Spinal cord (tissue), 9 donors: ENCODE measurements at regions not wholly inside any gene's neighbourhood (a gene's known extent, or its start where the extent isn't known, plus 50 kb on each side); places are given as distances from the start of the nearest gene placed in this dataset.

Experiments used
- DNase-seq, 6 donors: peaks; one replicate each; pipeline versions ENCODE4 v3.0.0 to v3.0.0-alpha.2; 2013 to 2015; ENCODE audit warnings: low spot score in 6 of 6, low read depth in 4 of 6
- H3K27ac ChIP-seq: one replicate; pipeline ENCODE4 v1.5.1; 2013; ENCODE audit warnings: low read depth, low read length, control low read depth
- H3K27me3 ChIP-seq: one replicate; pipeline ENCODE4 v1.6.1; 2013; ENCODE audit warnings: low read length; ENCODE audit not compliant: control insufficient read depth, insufficient read depth
- H3K36me3 ChIP-seq: one replicate; pipeline ENCODE4 v1.6.1; 2013; ENCODE audit warnings: low read length; ENCODE audit not compliant: control insufficient read depth, insufficient read depth
- H3K4me1 ChIP-seq: one replicate; pipeline ENCODE4 v1.6.1; 2013; ENCODE audit warnings: low read length; ENCODE audit not compliant: control insufficient read depth, insufficient read depth
- H3K4me3 ChIP-seq: one replicate; pipeline ENCODE4 v1.5.1; 2013; ENCODE audit warnings: low read depth, low read length, control low read depth
- H3K9me3 ChIP-seq: one replicate; pipeline ENCODE4 v1.6.1; 2013; ENCODE audit warnings: low read length; ENCODE audit not compliant: control insufficient read depth, insufficient read depth
- WGBS: methylation state at CpG from one replicate; pipeline ENCODE4 v1.1.5; 2013; ENCODE audit warnings: missing lambda C conversion rate; ENCODE audit not compliant: insufficient coverage; 5-methylcytosine and 5-hydroxymethylcytosine counted together
- donor health status: healthy.

DNA sequence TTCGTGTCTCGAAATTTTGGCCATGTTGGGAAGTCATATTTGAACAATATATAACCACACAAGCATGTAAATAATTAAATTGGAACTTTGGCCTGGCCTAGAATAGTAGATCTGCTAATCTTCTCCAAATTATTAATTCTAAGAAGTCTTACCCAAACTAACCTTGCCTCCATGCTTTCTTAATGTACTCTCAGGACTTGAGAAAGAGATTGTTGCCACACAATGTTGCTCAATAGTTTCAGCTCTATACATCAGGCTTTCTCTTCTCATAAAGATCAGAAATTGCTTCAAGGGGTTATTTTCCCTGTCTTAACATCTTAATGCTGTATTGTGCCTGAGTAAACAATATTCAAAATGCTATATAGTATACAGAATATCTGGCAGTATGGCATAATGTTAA lies 202.7 kb upstream of the LRIG1 start:
- WGBS = no CpG with 5 or more reads among the region's 2 CpGs
- no peaks in the 10 kb centered on the region for H3K9me3 ChIP-seq
- no peak overlapping the region for H3K27ac ChIP-seq

DNA sequence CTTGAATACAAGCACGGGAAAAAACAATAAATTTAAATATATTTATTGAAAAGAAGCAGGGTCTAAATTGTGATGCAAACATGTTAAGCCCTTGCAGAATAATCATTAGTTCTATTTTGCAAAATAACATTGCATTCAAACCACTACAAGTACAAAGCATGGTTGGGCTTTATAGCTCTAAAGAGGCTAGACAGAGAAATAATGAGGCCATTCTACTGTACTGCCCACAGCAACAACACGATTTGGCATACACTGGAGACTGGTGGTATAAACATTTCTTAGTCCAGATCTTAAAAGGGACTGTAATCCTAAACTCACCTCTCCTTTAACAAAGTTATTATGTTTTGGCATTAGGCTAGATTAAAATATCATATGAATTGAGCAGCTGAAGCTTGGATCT lies 204.3 kb upstream of the LRIG1 start:
- no CpG with 5 or more reads among the region's 2 CpGs for WGBS
- no peak overlapping the region for H3K27ac ChIP-seq

More for the DNA sequence above, 202.7 kb upstream of the LRIG1 start:
- Histone ChIP-seq H3K27me3 (no peaks in the 10 kb centered on the region), H3K36me3 (no peaks in the 10 kb centered on the region), H3K4me3 (no peak overlapping the region), H3K4me1 (no peaks in the 10 kb centered on the region)
- no peak for DNase-seq

DNA sequence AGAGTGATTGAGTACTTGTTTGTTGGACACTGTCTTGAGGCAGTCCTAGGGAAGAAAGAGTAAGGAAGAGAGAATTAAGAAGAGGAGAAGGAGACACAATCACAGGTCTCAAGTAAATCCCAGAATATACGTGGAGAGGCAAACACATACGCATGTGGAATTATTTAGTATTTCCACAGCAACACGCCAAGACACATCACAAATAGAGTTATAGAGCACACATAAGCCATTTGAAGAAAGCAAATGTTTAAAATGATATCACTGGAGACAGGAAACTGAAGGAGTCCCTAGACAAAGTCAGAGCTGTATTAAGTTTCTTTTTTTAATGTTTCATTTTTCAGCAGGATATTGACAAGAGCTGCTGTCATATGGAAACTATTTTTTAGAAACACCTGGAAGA lies 206.1 kb upstream of the LRIG1 start:
- DNase-seq = no peak
- WGBS = no CpG with 5 or more reads among the region's 3 CpGs
- H3K4me1 ChIP-seq = no peaks in the 10 kb centered on the region
- H3K9me3 ChIP-seq = no peaks in the 10 kb centered on the region
- H3K4me3 ChIP-seq = no peak overlapping the region
- no peaks in the 10 kb centered on the region for H3K36me3 ChIP-seq
- no peaks in the 10 kb centered on the region for H3K27me3 ChIP-seq
- no peak overlapping the region for H3K27ac ChIP-seq

More for the DNA sequence above, 204.3 kb upstream of the LRIG1 start:
- no peak overlapping the region for H3K4me3 ChIP-seq
- H3K27me3 ChIP-seq = no peaks in the 10 kb centered on the region
- DNase-seq = peak in 2 of 6 donors; percentile 34 to 43
- H3K36me3 ChIP-seq = no peaks in the 10 kb centered on the region
- H3K9me3 ChIP-seq = no peaks in the 10 kb centered on the region
- no peaks in the 10 kb centered on the region for H3K4me1 ChIP-seq

DNA sequence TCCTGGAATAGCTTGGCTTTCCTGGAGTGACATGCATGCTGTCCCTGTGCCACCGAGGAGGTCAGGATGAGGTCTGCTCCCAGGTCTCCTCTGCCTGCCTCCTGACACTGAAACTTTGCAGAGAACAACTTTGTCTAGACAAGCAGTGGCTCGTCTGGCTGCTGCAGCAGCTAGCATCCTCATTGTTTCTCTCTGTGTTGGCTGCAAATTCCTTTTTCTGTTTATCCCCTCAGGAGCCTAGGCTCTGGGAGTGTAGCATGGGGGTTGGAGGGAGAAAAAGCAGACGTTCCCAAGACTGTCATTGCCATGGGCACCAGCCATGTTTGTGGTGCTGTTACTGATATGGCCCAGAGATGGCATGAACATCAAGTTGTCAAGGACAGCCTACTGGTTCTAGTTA lies 208.7 kb upstream of the LRIG1 start:
- DNase-seq = no peak
- H3K27me3 ChIP-seq = no peaks in the 10 kb centered on the region
- H3K4me1 ChIP-seq = no peaks in the 10 kb centered on the region
- no peak overlapping the region for H3K4me3 ChIP-seq
- H3K36me3 ChIP-seq = no peaks in the 10 kb centered on the region
- 41% methylated on average over 3 of the region's 3 CpGs for WGBS
- no peak overlapping the region for H3K27ac ChIP-seq
- no peaks in the 10 kb centered on the region for H3K9me3 ChIP-seq

DNA sequence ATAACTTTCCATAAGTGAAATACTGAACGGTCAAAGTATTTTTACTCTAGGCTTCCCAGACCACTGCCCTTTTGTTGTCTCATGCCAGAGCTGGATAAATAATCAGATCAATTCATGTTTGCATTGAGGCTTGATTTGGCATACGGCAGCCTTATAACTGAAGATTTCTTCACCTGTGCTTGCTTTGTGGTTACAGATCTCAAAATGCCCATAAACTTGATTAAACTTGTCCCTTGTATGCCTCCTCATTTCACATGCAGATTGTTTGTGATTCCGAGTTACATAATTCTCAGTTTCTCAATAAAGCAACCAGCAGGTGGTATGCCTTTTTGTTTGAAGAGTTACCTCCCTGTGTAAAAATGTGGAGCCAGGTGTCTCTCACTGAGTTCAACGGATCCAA lies 211.4 kb upstream of the LRIG1 start:
- Histone ChIP-seq H3K9me3 (no peaks in the 10 kb centered on the region), H3K4me3 (no peak overlapping the region), H3K27me3 (no peaks in the 10 kb centered on the region), H3K4me1 (no peaks in the 10 kb centered on the region), H3K27ac (no peak overlapping the region), H3K36me3 (no peaks in the 10 kb centered on the region)
- peak in 1 of 6 donors; percentile 89 for DNase-seq
- WGBS = no CpG with 5 or more reads among the region's 4 CpGs

DNA sequence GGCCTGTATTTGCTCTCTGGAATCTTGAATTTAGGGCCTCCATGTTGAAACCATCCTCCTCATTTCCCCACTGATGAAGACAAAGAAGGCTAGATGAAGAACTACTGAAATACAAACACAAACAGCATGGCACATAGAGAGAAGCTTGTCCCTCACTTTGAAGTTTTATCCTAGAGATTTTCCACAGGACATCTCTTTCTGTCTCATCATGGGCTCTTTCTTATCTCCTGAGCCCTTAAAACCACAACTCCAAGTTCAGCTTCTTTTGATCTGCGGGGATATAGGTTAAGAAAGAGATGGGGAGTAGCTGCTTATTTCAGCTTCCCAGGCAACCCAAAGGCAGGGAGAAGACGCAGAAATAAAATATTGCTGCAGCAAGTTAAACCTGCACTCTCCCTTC lies 213.1 kb upstream of the LRIG1 start:
- Histone ChIP-seq H3K4me3 (no peak overlapping the region), H3K36me3 (no peaks in the 10 kb centered on the region), H3K27me3 (no peaks in the 10 kb centered on the region), H3K9me3 (no peaks in the 10 kb centered on the region), H3K4me1 (no peaks in the 10 kb centered on the region), H3K27ac (no peak overlapping the region)
- DNase-seq = no peak
- no CpG with 5 or more reads among the region's 2 CpGs for WGBS

DNA sequence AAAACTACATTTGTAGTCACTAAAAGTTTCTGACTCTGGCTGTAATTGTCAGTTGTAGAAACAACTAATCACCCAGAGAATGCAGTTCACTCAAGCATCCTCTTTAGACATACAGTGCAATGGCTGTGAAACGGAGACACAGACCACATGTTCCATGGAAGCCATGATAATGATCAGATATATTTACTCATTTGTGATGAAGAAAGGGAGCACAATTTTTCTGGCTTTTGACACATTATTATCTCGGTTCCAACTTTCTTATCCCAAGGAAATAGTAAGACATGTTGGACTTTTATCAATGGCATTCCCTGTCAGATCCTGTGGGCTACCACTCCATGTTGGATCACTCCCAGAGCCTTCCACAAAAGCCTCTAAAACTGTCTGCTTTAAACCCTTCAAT lies 215.0 kb upstream of the LRIG1 start:
- DNase-seq = no peak
- Histone ChIP-seq H3K27ac (no peak overlapping the region), H3K4me3 (no peak overlapping the region), H3K27me3 (no peaks in the 10 kb centered on the region), H3K4me1 (no peaks in the 10 kb centered on the region), H3K9me3 (no peaks in the 10 kb centered on the region), H3K36me3 (no peaks in the 10 kb centered on the region)
- no CpG with 5 or more reads among the region's 2 CpGs for WGBS

DNA sequence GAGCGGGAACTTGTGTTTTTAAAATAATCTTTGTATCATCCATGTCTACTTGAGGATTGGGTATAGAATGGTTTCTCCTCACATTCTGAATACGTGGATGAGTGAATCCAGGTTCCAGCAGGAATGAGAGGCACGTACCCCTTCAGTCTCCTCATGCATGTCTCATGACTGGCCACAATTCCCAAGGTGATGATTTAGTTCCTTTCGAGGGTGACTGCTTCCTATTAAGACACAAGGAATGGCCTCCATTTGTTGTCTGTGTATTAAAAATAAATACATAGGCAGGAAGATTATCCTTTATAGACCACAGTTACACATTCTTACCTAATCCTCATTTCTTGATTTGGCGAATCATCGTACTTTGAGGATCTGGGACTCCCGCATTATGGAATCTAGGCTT lies 217.0 kb upstream of the LRIG1 start:
- no peaks in the 10 kb centered on the region for H3K27me3 ChIP-seq
- no peak for DNase-seq
- H3K36me3 ChIP-seq = no peaks in the 10 kb centered on the region
- no peak overlapping the region for H3K4me3 ChIP-seq
- WGBS = no CpG with 5 or more reads among the region's 7 CpGs
- no peaks in the 10 kb centered on the region for H3K9me3 ChIP-seq
- no peak overlapping the region for H3K27ac ChIP-seq
- peaks cover 2% of the 10 kb centered on the region for H3K4me1 ChIP-seq

DNA sequence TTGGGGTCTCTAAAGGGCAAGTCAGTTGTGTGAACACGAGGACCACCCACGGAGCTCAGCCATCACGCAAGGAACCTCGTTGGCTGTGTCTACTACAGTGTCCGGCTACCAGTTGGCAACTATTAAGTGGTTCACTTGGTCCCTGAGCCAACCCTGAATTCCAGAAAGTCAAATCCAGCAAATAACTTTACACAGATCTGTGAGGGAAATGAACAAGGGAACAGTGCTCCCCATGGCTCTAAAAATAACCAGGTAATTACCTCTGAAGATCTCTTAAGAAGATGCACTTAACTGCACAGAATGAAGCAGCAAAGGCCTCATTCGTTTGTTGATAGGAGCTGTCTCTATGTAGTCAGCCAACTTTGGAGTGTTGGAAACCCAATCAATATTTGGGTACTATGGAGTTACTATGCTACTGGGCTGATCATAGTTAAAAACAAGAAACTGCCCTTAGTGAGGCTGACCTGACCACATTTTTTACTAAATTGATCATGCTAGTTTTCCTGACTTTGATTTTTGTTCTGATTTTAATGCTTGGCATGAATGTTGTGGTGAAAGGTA lies 219.1 kb upstream of the LRIG1 start:
- H3K4me1 ChIP-seq = peaks cover 2% of the 10 kb centered on the region
- H3K27ac ChIP-seq = no peak overlapping the region
- WGBS = 86% methylated on average over 6 of the region's 6 CpGs
- H3K4me3 ChIP-seq = no peak overlapping the region
- DNase-seq = no peak
- no peaks in the 10 kb centered on the region for H3K36me3 ChIP-seq
- H3K27me3 ChIP-seq = no peaks in the 10 kb centered on the region
- no peaks in the 10 kb centered on the region for H3K9me3 ChIP-seq

DNA sequence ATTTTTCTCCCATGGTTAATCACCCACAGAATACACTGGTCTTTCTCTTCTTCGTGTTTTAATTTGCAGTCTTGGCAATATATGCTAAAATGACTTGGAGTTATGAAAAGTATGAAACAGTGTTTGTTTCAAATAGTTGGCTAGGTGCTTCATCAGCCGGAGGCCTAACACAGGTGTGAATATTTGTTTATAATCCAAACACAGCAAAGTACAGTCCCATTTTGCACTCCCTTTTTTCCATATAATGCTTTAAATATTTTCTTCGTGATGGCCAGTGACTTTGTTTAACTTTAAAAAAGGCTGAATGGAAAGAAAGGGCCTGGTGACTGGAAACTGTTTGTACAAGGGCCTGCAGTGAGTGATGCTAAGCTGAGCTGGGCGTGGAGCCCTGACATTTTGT lies 219.7 kb upstream of the LRIG1 start:
- 100% methylated on average over 1 of the region's 4 CpGs for WGBS

More for the DNA sequence above, 219.7 kb upstream of the LRIG1 start:
- Histone ChIP-seq H3K9me3 (no peaks in the 10 kb centered on the region), H3K27me3 (no peaks in the 10 kb centered on the region), H3K27ac (no peak overlapping the region), H3K36me3 (no peaks in the 10 kb centered on the region), H3K4me1 (peaks cover 2% of the 10 kb centered on the region), H3K4me3 (no peak overlapping the region)
- no peak for DNase-seq
